Brain pericyte (primary cell): ENCODE measurements at regions not wholly inside any gene's neighbourhood (a gene's known extent, or its start where the extent isn't known, plus 50 kb on each side); places are given as distances from the start of the nearest gene placed in this dataset.

ENCODE experiments used
- DNase-seq: peaks from one replicate; pipeline ENCODE4 v3.0.0-alpha.2; 2012; ENCODE audit warnings: low read depth, low spot score

GRCh38 chr4:81951891-81952455 is 421.8 kb downstream of the HNRNPD start:
- DNase-seq: no peak

GRCh38 chr4:81946996-81947395 is 426.8 kb downstream of the HNRNPD start:
- no peak for DNase-seq

- no peak for DNase-seq
Measured at GRCh38 chr4:81930506-81931238, 443.1 kb downstream of the HNRNPD start.

GRCh38 chr4:81923140-81923539 is 450.7 kb downstream of the HNRNPD start:
- DNase-seq: no peak

GRCh38 chr4:81922313-81922712 is 450.6 kb upstream of the RASGEF1B start:
- DNase-seq: no peak

- DNase-seq: no peak
Measured at GRCh38 chr4:81921751-81922159, 450.0 kb upstream of the RASGEF1B start.

- no peak for DNase-seq
Measured at GRCh38 chr4:81919810-81920209, 448.1 kb upstream of the RASGEF1B start.

- DNase-seq: no peak
Measured at GRCh38 chr4:81919223-81919622, 447.5 kb upstream of the RASGEF1B start.

GRCh38 chr4:81915430-81915829 is 443.7 kb upstream of the RASGEF1B start:
- no peak for DNase-seq

GRCh38 chr4:81914623-81915022 is 442.9 kb upstream of the RASGEF1B start:
- no peak for DNase-seq

GRCh38 chr4:81913427-81913879 is 441.7 kb upstream of the RASGEF1B start:
- no peak for DNase-seq

- DNase-seq: no peak
Measured at GRCh38 chr4:81912376-81913030, 440.8 kb upstream of the RASGEF1B start.

GRCh38 chr4:81906905-81907304 is 435.2 kb upstream of the RASGEF1B start:
- no peak for DNase-seq

GRCh38 chr4:81905971-81906370 is 434.3 kb upstream of the RASGEF1B start:
- DNase-seq: no peak

- no peak for DNase-seq
Measured at GRCh38 chr4:81904121-81904520, 432.4 kb upstream of the RASGEF1B start.

GRCh38 chr4:81903212-81903611 is 431.5 kb upstream of the RASGEF1B start:
- DNase-seq: no peak

- DNase-seq: no peak
Measured at GRCh38 chr4:81898862-81899504, 427.3 kb upstream of the RASGEF1B start.

GRCh38 chr4:81896936-81897335 is 425.2 kb upstream of the RASGEF1B start:
- no peak for DNase-seq

- DNase-seq: no peak
Measured at GRCh38 chr4:81891005-81891996, 419.6 kb upstream of the RASGEF1B start.

- DNase-seq: no peak
Measured at GRCh38 chr4:81884986-81885385, 413.3 kb upstream of the RASGEF1B start.
